ENCODE measurements at regions not wholly inside any gene's neighbourhood (a gene's known extent, or its start where the extent isn't known, plus 50 kb on each side); places are given as distances from the start of the nearest gene placed in this dataset.
"Not testable (repeated sequence)": the region's sequence is repeated elsewhere in the genome, so short reads cannot be mapped to it uniquely, and the experiment has no call there.

DNA sequence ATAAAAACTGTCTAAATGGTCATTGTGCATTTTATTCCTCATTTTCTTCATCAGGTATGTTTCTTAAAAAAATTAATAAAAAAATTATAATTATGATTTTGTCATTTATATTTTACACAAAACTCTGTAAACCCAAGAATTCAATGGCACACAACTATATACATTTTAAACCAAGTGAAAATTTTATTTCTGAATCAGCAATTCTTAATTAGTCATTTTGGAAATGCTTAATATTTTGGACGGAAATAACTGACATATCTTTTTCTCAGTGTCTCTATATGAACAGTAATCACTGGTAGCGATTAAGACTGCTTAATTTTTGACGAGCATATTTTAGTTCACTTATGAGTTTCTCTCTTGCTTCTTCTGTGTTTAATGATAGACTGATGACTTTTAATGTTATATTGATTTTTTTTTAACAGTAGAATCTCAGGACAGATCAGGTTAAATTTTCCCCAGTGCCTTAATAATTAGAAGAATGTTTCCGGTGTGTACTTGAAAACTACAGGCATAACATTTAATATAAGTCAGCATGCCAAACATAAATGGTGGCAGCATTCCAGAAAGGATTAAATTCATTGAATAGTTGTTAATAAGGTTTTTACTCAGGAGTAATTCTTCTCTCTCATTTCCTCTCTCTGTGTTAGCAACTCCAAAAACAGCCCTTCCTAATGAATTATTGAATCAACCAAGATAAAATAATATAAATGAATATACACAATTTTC is 644.7 kb upstream of the CDH6 start:
- Mint-ChIP-seq H3K27ac (no peak overlapping the region), H3K27me3 (no peaks in the 10 kb centered on the region), H3K4me1 (no peaks in the 10 kb centered on the region), H3K4me3 (no peak overlapping the region), H3K9me3 (peaks cover 0 to 12% of the 10 kb centered on the region in 2 donors)
- DNase-seq (no peak), ATAC-seq (no peak)

DNA sequence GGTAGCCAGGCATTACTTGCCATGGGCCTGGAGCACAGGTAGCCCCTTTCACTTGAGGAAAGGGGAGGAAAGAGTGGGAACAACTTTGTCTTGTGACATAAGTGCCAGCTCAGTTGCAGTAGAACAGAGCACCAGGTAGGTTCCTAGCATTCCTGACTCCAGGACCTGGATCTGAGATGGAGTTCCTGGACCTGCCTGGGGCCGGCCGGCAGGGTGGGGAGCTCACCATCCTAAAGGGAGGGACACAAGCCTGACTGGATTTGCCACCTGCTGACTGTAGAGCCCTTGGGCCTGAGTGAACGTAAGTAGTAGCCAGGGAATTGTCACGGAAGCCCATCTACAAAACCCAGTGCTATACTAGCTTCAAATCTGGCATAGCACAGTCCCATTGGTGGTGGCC is 653.3 kb upstream of the CDH6 start:
- ATAC-seq (no peak), DNase-seq (no peak)
- no peak overlapping the region for H3K27ac Mint-ChIP-seq
- H3K9me3 Mint-ChIP-seq: peaks cover 11 to 30% of the 10 kb centered on the region in 2 donors
- H3K4me3 Mint-ChIP-seq: no peak overlapping the region
- no peaks in the 10 kb centered on the region for H3K4me1 Mint-ChIP-seq
- no peaks in the 10 kb centered on the region for H3K27me3 Mint-ChIP-seq

DNA sequence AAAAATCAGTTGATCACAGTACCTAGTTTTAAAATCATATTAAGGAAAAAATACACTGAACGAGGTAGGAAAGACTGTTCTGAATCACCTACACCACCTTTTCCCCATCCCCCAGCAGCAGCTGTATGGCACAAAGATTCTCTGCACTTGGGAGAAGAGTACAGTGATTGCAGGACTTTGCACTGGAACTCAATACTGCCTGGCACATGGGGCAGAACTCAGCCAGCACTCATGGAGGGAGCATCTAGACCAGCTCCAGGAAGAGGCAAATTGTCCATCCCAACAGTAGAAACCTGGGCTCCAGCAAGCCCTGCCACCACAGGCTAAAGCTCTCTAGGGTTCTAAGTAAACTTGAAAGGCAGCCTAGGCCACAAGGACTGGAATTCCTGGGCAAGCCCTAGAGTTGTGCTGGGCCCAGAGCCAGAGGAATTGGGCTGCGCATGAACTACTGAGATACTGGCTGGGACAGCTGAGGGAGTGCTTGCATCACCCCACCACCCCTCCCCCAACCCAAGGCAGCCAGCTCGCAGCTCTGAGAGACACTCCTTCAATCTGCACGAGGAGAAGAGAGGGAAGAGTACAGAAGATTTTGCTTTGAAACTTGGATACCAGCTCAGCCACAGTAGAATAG is 654.4 kb upstream of the CDH6 start:
- DNase-seq: no peak
- peaks cover 13 to 28% of the 10 kb centered on the region in 2 donors for H3K9me3 Mint-ChIP-seq
- H3K4me1 Mint-ChIP-seq: no peaks in the 10 kb centered on the region
- no peak overlapping the region for H3K27ac Mint-ChIP-seq
- no peaks in the 10 kb centered on the region for H3K27me3 Mint-ChIP-seq
- no peak for ATAC-seq
- no peak overlapping the region for H3K4me3 Mint-ChIP-seq

DNA sequence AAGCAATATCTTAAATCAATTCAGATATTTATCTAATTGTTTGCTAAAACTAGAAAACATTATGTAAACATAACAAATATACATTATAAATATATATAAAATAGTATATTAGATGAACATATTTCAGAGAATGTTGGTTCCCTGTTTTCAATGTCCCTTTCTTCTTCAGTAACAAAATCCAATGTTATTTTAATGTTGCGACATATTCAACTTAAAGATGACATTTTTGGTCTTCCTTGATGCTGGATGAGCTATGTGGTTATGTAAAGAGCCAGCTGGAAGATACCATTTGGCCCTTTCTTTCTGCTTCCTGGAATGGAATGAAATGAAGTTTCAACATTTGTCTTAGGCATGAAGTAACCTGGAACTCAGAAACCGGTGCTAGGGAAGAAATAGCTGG is 668.1 kb upstream of the CDH6 start:
- Mint-ChIP-seq H3K4me3 (no peak overlapping the region), H3K9me3 (peaks cover 4 to 5% of the 10 kb centered on the region in 2 donors), H3K4me1 (no peaks in the 10 kb centered on the region), H3K27ac (no peak overlapping the region), H3K27me3 (no peaks in the 10 kb centered on the region)
- no peak for ATAC-seq
- DNase-seq: no peak

DNA sequence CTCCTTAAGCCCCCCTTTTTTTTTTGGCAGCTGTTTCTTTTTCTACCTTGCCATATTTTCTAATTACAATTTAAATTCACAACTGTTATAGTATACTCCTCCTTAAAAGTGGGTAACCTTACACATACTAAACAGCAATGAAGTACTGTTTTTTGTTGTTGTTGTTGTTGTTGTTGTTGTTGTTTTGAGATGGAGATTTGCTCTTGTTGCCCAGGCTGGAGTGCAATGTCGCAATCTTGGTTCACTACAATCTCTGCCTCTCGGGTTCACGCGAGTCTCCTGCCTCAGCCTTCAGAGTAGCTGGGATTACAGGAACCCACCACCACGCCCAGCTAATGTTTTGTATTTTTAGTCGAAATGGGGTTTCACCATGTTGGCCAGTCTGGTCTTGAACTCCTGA is 669.1 kb upstream of the CDH6 start:
- H3K4me1 Mint-ChIP-seq: no peaks in the 10 kb centered on the region
- ATAC-seq: no peak
- H3K27ac Mint-ChIP-seq: no peak overlapping the region
- no peaks in the 10 kb centered on the region for H3K27me3 Mint-ChIP-seq
- H3K9me3 Mint-ChIP-seq: peaks cover 0 to 5% of the 10 kb centered on the region in 2 donors
- DNase-seq: no peak
- no peak overlapping the region for H3K4me3 Mint-ChIP-seq

DNA sequence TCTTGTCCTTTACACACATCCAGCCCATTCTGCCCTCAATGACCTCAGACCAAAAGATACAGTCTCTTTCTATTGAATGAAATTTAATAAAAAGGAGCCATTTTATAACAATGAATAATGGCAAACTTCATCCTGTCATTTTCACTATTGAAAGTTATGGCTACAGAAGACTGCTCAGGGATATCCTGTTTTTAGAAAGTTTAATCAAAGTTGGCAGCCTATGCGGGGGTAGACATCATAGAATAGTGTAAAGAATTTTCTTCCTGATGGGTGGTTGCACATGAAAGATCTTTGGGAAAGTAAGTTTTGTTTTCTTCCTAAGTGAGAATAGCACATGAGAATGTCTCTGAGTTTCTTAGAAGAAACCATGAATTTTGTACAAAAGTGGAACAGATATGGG is 670.4 kb upstream of the CDH6 start:
- ATAC-seq (no peak), DNase-seq (no peak)
- no peaks in the 10 kb centered on the region for H3K27me3 Mint-ChIP-seq
- H3K4me1 Mint-ChIP-seq: no peaks in the 10 kb centered on the region
- H3K9me3 Mint-ChIP-seq: peaks cover 3 to 7% of the 10 kb centered on the region in 2 donors
- H3K27ac Mint-ChIP-seq: no peak overlapping the region
- no peak overlapping the region for H3K4me3 Mint-ChIP-seq

DNA sequence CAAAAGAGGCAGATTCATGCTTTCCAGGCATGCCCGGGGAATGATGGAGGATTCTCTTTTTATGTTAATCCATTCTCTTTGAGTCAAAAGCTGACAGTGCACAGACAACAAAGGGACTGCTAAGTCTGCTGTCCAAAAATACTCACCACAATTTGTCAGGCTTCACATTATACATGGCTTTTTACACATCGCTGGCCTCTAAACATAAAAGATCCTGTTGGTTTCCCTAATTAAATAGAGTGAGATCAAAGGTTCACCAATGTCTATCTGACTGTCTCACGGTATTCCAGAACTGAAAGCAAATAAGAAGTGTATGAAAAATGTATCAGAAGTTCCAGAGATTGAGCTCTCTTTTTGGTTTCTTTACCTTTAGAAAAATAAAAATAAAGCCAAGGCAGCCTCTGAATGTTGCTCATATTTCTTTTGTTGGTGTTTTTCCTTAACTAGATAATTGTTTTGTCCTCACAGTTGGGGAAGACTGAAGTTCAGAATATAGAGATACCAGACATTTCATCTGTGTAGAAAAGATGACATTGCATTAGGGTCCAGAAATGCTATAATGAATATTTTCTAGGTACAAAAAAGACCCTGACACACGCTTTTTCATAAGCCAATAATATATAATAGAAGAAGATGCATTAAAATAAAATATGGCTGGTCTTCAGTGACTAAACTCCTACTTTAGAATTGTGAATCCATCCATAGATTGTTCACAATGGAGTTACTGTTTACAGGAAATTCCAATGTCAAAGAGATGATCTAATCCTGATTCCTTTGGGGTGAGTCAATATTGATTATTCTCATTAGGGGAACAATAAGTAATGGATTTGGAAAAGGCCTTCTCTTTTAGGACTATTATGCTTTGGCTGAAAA is 688.2 kb upstream of the CDH6 start:
- peaks cover 9 to 13% of the 10 kb centered on the region in 2 donors for H3K9me3 Mint-ChIP-seq
- no peak for DNase-seq
- no peak for ATAC-seq
- no peaks in the 10 kb centered on the region for H3K27me3 Mint-ChIP-seq
- no peak overlapping the region for H3K4me3 Mint-ChIP-seq
- H3K27ac Mint-ChIP-seq: no peak overlapping the region
- no peaks in the 10 kb centered on the region for H3K4me1 Mint-ChIP-seq

DNA sequence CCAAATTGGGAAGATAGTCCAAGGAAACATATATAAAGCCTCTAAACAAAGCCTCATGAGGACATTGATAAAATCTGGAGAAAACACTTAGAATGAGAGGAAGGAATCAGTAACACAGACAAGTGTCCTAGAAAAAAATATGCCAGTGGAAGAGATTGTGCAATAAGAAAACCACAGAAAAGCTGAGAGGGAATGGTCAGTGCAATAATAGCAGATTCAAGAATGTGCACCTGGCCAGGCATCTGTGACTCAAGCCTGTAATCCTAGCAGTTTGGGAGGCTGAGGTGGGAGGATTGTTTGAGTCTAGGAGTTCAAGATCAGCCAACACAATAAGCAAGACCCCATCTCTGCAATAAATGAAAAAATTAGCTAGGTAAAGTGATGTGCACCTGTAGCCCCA is 691.2 kb upstream of the CDH6 start:
- H3K27me3 Mint-ChIP-seq: no peaks in the 10 kb centered on the region
- H3K4me3 Mint-ChIP-seq: no peak overlapping the region
- ATAC-seq (no peak), DNase-seq (no peak)
- H3K9me3 Mint-ChIP-seq: peaks cover 0 to 13% of the 10 kb centered on the region in 2 donors
- H3K27ac Mint-ChIP-seq: no peak overlapping the region
- H3K4me1 Mint-ChIP-seq: no peaks in the 10 kb centered on the region

DNA sequence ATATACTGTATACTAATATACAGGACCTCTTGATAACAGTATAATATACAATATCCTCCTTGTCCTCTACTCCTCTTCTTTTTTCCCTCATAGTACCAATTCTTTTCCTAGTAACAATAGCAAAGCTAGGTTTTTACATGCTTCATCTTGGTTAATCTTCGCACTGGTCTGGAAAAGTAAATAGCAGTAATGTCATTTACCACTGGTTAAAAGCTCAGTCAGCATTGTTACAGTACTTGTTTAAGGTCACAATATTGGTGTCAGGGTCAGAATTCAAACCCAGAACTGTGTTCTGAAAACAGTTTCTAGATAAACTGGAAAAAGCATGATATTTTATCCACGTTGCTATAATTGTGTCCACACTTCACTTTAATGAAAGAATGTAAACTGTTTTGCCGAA is 692.4 kb upstream of the CDH6 start:
- ATAC-seq (no peak), DNase-seq (no peak)
- Mint-ChIP-seq H3K4me1 (no peaks in the 10 kb centered on the region), H3K27me3 (no peaks in the 10 kb centered on the region), H3K9me3 (peaks cover 0 to 23% of the 10 kb centered on the region in 2 donors), H3K4me3 (no peak overlapping the region), H3K27ac (no peak overlapping the region)

DNA sequence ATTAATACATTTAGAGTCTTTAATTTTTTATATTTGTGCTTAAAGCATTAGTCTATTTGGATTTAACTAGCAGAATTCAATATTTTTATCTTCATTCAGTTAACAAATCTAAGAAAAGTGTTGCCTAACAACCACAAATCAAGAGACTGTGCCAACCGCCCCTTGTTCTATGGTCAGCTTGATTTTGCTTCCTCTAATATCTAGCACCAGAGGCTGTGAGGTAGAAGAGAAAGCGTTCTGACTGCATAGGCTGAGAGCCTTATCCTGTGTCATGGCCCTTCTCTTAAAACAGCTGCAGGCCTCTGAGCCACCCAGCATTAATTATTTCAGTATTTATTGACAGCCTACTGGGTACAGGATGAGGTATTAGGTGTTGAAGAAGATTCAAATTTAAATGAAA is 693.0 kb upstream of the CDH6 start:
- H3K4me3 Mint-ChIP-seq: no peak overlapping the region
- no peak for ATAC-seq
- H3K4me1 Mint-ChIP-seq: no peaks in the 10 kb centered on the region
- peaks cover 0 to 23% of the 10 kb centered on the region in 2 donors for H3K9me3 Mint-ChIP-seq
- DNase-seq: no peak
- no peak overlapping the region for H3K27ac Mint-ChIP-seq
- no peaks in the 10 kb centered on the region for H3K27me3 Mint-ChIP-seq

DNA sequence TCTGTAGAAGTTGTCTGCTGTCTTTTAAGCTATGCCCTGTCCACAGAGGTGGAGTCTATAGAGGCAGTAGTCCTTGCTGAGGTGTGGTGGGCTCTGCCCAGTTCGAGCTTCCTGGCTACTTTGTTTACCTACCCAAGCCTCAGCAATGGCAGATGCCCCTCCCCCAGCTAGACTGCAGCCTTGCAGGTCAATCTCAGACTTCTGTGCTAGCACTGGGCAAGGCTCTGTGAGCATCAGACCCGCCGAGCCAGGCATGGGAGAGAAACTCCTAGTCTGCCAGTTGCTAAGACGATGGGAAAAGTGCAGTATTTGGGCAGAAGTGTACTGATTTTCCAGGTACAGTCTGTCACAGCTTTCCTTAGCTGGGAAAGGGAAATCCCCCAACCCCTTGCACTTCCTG is 694.1 kb upstream of the CDH6 start:
- no peaks in the 10 kb centered on the region for H3K27me3 Mint-ChIP-seq
- H3K4me3 Mint-ChIP-seq: no peak overlapping the region
- H3K9me3 Mint-ChIP-seq: peaks cover 0 to 23% of the 10 kb centered on the region in 2 donors
- H3K27ac Mint-ChIP-seq: no peak overlapping the region
- DNase-seq (no peak), ATAC-seq (no peak)
- no peaks in the 10 kb centered on the region for H3K4me1 Mint-ChIP-seq

DNA sequence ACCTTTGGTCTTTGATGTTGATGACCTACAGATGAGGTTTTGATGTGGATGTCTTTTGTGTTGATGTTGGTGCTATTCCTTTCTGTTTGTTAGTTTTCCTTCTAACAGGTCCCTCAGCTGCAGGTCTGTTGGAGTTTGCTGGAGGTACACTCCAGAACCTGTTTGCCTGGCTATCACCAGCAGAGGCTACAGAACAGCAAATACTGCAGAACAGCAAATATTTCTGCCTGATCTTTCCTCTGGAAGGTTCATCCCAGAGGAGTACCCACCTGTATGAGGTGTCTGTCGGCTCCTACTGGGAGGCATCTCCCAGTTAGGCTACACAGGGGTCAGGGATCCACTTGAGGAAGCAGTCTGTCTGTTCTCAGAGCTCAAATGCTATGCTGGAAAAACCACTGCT is 694.5 kb upstream of the CDH6 start:
- H3K9me3 Mint-ChIP-seq: peaks cover 0 to 23% of the 10 kb centered on the region in 2 donors
- H3K27ac Mint-ChIP-seq: no peak overlapping the region
- H3K4me3 Mint-ChIP-seq: no peak overlapping the region
- DNase-seq (no peak), ATAC-seq (no peak)
- H3K27me3 Mint-ChIP-seq: no peaks in the 10 kb centered on the region
- no peaks in the 10 kb centered on the region for H3K4me1 Mint-ChIP-seq

DNA sequence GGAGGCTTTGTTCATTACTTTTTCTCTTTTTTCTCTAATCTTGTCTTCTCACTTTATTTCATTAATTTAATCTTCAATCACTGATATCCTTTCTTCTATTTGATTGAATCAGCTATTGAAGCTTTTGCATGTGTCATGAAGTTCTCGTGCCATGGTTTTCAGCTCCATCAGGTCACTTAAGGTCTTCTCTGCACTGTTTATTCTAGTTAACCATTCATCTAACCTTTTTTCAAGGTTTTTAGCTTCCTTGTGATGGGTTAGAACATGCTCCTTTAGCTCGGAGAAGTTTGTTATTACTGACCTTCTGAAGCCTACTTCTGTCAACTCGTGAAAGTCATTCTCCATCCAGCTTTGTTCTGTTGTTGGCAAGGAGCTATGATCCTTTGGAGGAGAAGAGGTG is 695.0 kb upstream of the CDH6 start:
- H3K4me1 Mint-ChIP-seq, DNase-seq, ATAC-seq, H3K4me3 Mint-ChIP-seq, H3K27ac Mint-ChIP-seq, H3K27me3 Mint-ChIP-seq: not testable (repeated sequence)
- H3K9me3 Mint-ChIP-seq: peaks cover 0 to 23% of the 10 kb centered on the region in 2 donors

DNA sequence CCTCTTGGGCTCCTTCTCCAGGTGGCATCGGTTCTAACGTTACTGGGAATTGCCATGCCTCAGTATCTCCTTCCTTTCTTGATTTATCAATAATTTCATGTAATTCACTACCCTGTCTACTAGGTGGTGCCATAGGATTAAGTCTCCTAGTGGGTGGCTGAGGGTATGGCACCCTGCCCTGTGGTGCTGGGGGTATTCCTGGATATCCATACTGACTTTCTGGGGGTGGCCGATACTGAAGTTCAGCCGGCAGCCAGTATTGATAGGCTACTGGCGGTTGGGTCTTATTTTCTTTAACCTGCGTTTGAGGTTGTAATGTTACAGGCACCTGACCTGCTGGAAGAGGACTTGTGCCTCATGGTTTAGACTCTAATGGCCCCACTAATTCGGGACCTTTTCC is 699.4 kb upstream of the CDH6 start:
- H3K27me3 Mint-ChIP-seq, H3K27ac Mint-ChIP-seq, H3K4me3 Mint-ChIP-seq, DNase-seq, ATAC-seq, H3K4me1 Mint-ChIP-seq: not testable (repeated sequence)
- H3K9me3 Mint-ChIP-seq: peaks cover 0 to 23% of the 10 kb centered on the region in 2 donors

DNA sequence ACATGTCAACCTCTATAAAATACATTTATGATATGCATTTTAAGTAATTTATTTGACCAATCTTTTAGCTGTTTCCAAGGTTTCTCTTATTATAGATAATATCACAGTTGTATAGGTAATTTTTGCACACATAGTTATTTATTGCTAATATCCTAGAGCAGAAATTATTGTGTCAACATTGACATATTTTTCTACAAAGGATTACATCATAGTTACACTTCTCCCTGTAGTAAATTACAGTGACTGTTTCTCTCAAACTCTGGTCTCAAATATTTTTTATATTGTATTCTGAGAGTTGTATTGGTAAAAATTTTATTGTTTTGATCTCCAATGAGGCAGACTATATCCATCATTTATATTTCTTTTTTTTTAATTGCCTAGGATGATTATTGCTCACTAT is 714.4 kb upstream of the CDH6 start:
- Mint-ChIP-seq H3K27ac (no peak overlapping the region), H3K4me3 (no peak overlapping the region), H3K9me3 (peaks cover 27 to 49% of the 10 kb centered on the region in 2 donors), H3K4me1 (no peaks in the 10 kb centered on the region), H3K27me3 (no peaks in the 10 kb centered on the region)
- ATAC-seq: no peak
- DNase-seq: no peak

DNA sequence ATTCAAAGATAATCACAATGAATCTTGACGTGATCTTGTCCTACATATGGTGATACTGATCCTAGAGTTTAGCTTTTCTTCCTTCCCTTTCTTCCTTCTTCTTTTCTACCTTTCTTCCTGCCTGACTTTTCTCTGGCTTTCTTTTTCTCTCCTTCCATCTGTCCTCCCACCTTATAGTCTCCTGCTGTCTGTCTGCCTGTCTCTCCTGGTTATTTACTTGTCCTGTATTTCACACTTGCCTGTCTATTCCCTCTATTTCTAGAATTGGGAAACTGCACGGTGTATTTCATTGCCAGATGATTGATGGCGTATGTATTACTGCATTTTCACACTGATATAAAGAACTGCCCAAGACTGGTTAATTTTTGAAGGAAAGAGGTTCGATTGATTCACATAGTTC is 718.1 kb upstream of the CDH6 start:
- Mint-ChIP-seq H3K4me1 (no peaks in the 10 kb centered on the region), H3K27ac (no peak overlapping the region), H3K4me3 (no peak overlapping the region), H3K27me3 (no peaks in the 10 kb centered on the region), H3K9me3 (peaks cover 20 to 48% of the 10 kb centered on the region in 2 donors)
- DNase-seq: no peak
- ATAC-seq: no peak
